Sigmoid colon (tissue), 4 donors: ENCODE measurements at regions not wholly inside any gene's neighbourhood (a gene's known extent, or its start where the extent isn't known, plus 50 kb on each side); places are given as distances from the start of the nearest gene placed in this dataset.

Experiments
- EP300 ChIP-seq, 4 donors: sonication (generic); formaldehyde crosslinking; IDR thresholded peaks; one replicate each; pipeline ENCODE4 v1.6.1; 2017; ENCODE audit warnings: antibody characterized with exemption in 4 of 4
- POLR2AphosphoS5 ChIP-seq, 4 donors: sonication (generic); formaldehyde crosslinking; IDR thresholded peaks; one replicate each; pipeline ENCODE4 v1.6.1; 2017; ENCODE audit warnings: antibody characterized with exemption in 4 of 4
- TF ChIP-seq, protein P1 (sequence below), 4 experiments: fragments of 450-650 bp in 3 of 4; fragments of 200-600 bp in 1 of 4; IDR thresholded peaks; one replicate each; pipeline ENCODE4 v1.5.1; 2016 to 2019; ENCODE audit warnings: antibody characterized with exemption in 4 of 4, mild to moderate bottlenecking in 3 of 4, moderate library complexity in 2 of 4

DNA sequence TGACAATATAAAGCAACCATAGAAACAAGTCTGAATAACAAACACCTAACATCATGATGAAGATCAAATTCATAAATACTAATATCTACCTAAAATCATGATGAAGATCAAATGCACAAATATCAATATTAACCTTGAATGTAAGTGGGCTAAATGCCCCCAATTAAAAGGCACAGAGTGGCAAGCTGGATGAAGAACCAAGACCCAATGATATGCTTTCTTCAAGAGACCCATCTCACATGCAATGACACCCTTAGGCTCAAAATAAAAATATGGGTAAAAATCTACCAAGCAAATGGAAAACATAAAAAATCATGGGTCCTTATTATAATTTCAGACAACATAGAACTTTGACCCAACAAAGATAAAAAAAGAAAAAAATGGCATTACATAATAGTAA, 578.5 kb upstream of the PTCHD4 start:
- TF ChIP-seq, protein P1, sequence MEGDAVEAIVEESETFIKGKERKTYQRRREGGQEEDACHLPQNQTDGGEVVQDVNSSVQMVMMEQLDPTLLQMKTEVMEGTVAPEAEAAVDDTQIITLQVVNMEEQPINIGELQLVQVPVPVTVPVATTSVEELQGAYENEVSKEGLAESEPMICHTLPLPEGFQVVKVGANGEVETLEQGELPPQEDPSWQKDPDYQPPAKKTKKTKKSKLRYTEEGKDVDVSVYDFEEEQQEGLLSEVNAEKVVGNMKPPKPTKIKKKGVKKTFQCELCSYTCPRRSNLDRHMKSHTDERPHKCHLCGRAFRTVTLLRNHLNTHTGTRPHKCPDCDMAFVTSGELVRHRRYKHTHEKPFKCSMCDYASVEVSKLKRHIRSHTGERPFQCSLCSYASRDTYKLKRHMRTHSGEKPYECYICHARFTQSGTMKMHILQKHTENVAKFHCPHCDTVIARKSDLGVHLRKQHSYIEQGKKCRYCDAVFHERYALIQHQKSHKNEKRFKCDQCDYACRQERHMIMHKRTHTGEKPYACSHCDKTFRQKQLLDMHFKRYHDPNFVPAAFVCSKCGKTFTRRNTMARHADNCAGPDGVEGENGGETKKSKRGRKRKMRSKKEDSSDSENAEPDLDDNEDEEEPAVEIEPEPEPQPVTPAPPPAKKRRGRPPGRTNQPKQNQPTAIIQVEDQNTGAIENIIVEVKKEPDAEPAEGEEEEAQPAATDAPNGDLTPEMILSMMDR (IDR thresholded peaks at IDR 0.05) = no peak
- TF ChIP-seq EP300 (IDR thresholded peaks at IDR 0.05) (no peak), POLR2AphosphoS5 (IDR thresholded peaks at IDR 0.05) (no peak)
